ENCODE measurements at regions not wholly inside any gene's neighbourhood (a gene's known extent, or its start where the extent isn't known, plus 50 kb on each side); places are given as distances from the start of the nearest gene placed in this dataset.

GRCh38 chr2:206217743-206218142 is 56.7 kb upstream of the ZDBF2 start (continued):
- TF ChIP-seq TCF7L2 (IDR thresholded peaks at IDR 0.05; ENCODE audit: borderline replicate concordance, extremely low read depth, insufficient read depth, insufficient read length): no peak

- H2AFZ ChIP-seq (ENCODE audit: low read depth, low read length, poor library complexity, severe bottlenecking): no peak overlapping the region
- H3K9me2 ChIP-seq (ENCODE audit: insufficient read depth): no peaks in the 10 kb centered on the region
- H3K36me3 ChIP-seq (ENCODE audit: control insufficient read depth in 1 of 2, insufficient read depth in 2 of 2, low read length in 2 of 2): no peaks in the 10 kb centered on the region
- DNase-seq (ENCODE audit: low read depth, low spot score) (no peak), ATAC-seq (no peak)
- H3K27ac ChIP-seq (ENCODE audit: low read depth, low read length): no peak overlapping the region
- 0 out of 2 replicates have a peak, but pooled peaks cover 4% of the 10 kb centered on the region for H3K27me3 ChIP-seq (ENCODE audit: insufficient read depth, low read length)
- POLR2A ChIA-PET: no interaction called here
- RAD21 ChIA-PET (ENCODE audit: low non-redundant PET in 1 of 2, low total read pairs in 2 of 2, uncharacterized antibody in 2 of 2, unreplicated experiment in 2 of 2): no interaction called here
- no peak overlapping the region for H3K4me2 ChIP-seq (ENCODE audit: low read length)
- no peaks in the 10 kb centered on the region for H3K9me3 ChIP-seq (ENCODE audit: control insufficient read depth in 1 of 2, insufficient read depth in 1 of 2, low read depth in 1 of 2, low read length in 2 of 2)
- no peak overlapping the region for H3K4me3 ChIP-seq (replicated peaks in 1 of 2; ENCODE audit: low read depth in 1 of 2, low read length in 2 of 2)
- no TSS peak for BruUV-seq (replicated peaks)
- no peak overlapping the region for H3K9ac ChIP-seq (ENCODE audit: low read length)
- no peaks in the 10 kb centered on the region for H4K20me1 ChIP-seq (ENCODE audit: insufficient read depth)
- CTCF ChIA-PET: no interaction called here
- H3K79me2 ChIP-seq (ENCODE audit: insufficient read depth, low read length): no peaks in the 10 kb centered on the region
- intact Hi-C loops (cut with micrococcal nuclease): no loop called here
- H3K4me1 ChIP-seq (ENCODE audit: control insufficient read depth in 1 of 2, insufficient read depth in 2 of 2, low read length in 2 of 2): no peaks in the 10 kb centered on the region
- TF ChIP-seq ZNF274 (IDR thresholded peaks at IDR 0.05; ENCODE audit: low read depth, low read length): no peak
- TF ChIP-seq SIN3A (IDR thresholded peaks at IDR 0.05; ENCODE audit: low read depth): no peak
- TF ChIP-seq EZH2 (IDR thresholded peaks at IDR 0.05): no peak
- TF ChIP-seq CEBPB (IDR thresholded peaks at IDR 0.05; ENCODE audit: low read depth): no peak
- no peak for TF ChIP-seq JUND (IDR thresholded peaks at IDR 0.05)
- no peak for TF ChIP-seq SRF (IDR thresholded peaks at IDR 0.05; ENCODE audit: low read depth)
- TF ChIP-seq TCF7L2 (IDR thresholded peaks at IDR 0.05; ENCODE audit: borderline replicate concordance, extremely low read depth, insufficient read depth, insufficient read length): no peak
- TF ChIP-seq REST (IDR thresholded peaks at IDR 0.05; ENCODE audit: low read depth): no peak
- no peak for TF ChIP-seq ELF1 (IDR thresholded peaks at IDR 0.05; ENCODE audit: borderline replicate concordance, low read depth)
- no peak for TF ChIP-seq YY1 (IDR thresholded peaks at IDR 0.05; ENCODE audit: extremely low read depth, insufficient replicate concordance, low read depth, low read length)
- TF ChIP-seq POLR2A (IDR thresholded peaks at IDR 0.05; ENCODE audit: borderline replicate concordance, extremely low read depth, insufficient read depth, insufficient read length): no peak
- no peak for TF ChIP-seq CTCF (IDR thresholded peaks at IDR 0.05 in 2 of 3, conservative IDR thresholded peaks at IDR 0.05 in 1 of 3; ENCODE audit: borderline replicate concordance in 1 of 3, insufficient read depth in 1 of 3, low read depth in 2 of 3, low read length in 2 of 3)
These were observed 56.3 kb upstream of the ZDBF2 start for GRCh38 chr2:206218156-206218555.
